Esophagus muscularis mucosa (tissue), 4 donors: ENCODE measurements at regions not wholly inside any gene's neighbourhood (a gene's known extent, or its start where the extent isn't known, plus 50 kb on each side); places are given as distances from the start of the nearest gene placed in this dataset.

Experiments used
- DNase-seq: peaks from one replicate; pipeline ENCODE4 v3.0.0-alpha.2; 2017; ENCODE audit errors: extremely low spot score
- H3K27ac ChIP-seq, 4 donors: fragments of 200-600 bp; sonication (generic); replicated peaks in 1 of 4; 1 replicate in 3 of 4; 2 replicates in 1 of 4; pipeline ENCODE4 v1.5.1; 2016 to 2019; ENCODE audit warnings: mild to moderate bottlenecking in 1 of 4
- H3K27me3 ChIP-seq, 4 donors: fragments of 200-600 bp; sonication (generic); one replicate each; pipeline versions ENCODE4 v1.5.1 to v1.6.0; 2016 to 2019
- H3K36me3 ChIP-seq, 4 donors: fragments of 200-600 bp; sonication (generic); one replicate each; pipeline ENCODE4 v1.5.1; 2016 to 2019
- H3K4me1 ChIP-seq, 4 donors: fragments of 200-600 bp; sonication (generic); one replicate each; pipeline ENCODE4 v1.5.1; 2016 to 2019
- H3K4me3 ChIP-seq, 4 donors: fragments of 200-600 bp; sonication (generic); 1 replicate in 2 of 4; 2 replicates in 2 of 4; pipeline ENCODE4 v1.5.1; 2016 to 2019; ENCODE audit warnings: mild to moderate bottlenecking in 4 of 4, moderate library complexity in 1 of 4
- H3K9me3 ChIP-seq, 4 donors: fragments of 200-600 bp; sonication (generic); 1 replicate in 3 of 4; 2 replicates in 1 of 4; pipeline ENCODE4 v1.5.1; 2016 to 2019
- EP300 ChIP-seq: sonication (generic); formaldehyde crosslinking; IDR thresholded peaks from one replicate; pipeline ENCODE4 v1.6.1; 2017; ENCODE audit warnings: antibody characterized with exemption
- POLR2A ChIP-seq: fragments of 450-650 bp; IDR thresholded peaks from one replicate; pipeline ENCODE4 v1.6.1; 2017; ENCODE audit warnings: antibody characterized with exemption, moderate library complexity, mild to moderate bottlenecking, low read depth
- POLR2AphosphoS5 ChIP-seq, 2 donors: sonication (generic); formaldehyde crosslinking; IDR thresholded peaks; one replicate each; pipeline ENCODE4 v1.6.1; 2017; ENCODE audit warnings: antibody characterized with exemption in 2 of 2
- WGBS: methylation state at CpG from one replicate; pipeline ENCODE4 v1.1.5; 2018; 5-methylcytosine and 5-hydroxymethylcytosine counted together
- intact Hi-C: fragments of 100-400 bp; cut with DNase I; formaldehyde crosslinking; loops from one replicate; pipeline ENCODE4 v1.15.1; 2023
- TF ChIP-seq, protein P1 (sequence below), 3 experiments: fragments of 200-600 bp in 2 of 3; fragments of 450-650 bp in 1 of 3; sonication (generic) in 2 of 3; IDR thresholded peaks; one replicate each; pipeline ENCODE4 v1.5.1; 2017 to 2019; ENCODE audit warnings: antibody characterized with exemption in 3 of 3, mild to moderate bottlenecking in 2 of 3, moderate library complexity in 1 of 3

DNA sequence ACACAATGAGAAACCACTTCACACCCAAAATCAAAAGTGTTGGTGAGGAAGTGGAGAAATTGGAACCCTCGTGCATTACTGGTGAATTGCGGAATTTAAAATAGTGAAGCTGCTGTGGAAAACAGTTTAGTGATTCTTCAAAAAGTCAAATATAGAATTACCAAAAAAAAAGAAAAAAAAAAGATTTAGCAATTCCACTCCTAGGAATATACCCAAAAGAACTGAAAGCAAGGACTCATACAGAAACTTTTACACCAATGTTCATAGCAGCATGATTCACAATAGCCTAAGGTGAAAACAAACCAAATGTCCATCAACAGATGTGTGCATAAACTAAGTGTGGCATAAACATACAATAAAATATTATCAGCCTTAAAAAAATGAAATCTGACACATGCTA, 364.3 kb upstream of the FAM241A start:
- TF ChIP-seq EP300 (no peak), POLR2AphosphoS5 (IDR thresholded peaks at IDR 0.05) (no peak), POLR2A (no peak)
- TF ChIP-seq, protein P1, sequence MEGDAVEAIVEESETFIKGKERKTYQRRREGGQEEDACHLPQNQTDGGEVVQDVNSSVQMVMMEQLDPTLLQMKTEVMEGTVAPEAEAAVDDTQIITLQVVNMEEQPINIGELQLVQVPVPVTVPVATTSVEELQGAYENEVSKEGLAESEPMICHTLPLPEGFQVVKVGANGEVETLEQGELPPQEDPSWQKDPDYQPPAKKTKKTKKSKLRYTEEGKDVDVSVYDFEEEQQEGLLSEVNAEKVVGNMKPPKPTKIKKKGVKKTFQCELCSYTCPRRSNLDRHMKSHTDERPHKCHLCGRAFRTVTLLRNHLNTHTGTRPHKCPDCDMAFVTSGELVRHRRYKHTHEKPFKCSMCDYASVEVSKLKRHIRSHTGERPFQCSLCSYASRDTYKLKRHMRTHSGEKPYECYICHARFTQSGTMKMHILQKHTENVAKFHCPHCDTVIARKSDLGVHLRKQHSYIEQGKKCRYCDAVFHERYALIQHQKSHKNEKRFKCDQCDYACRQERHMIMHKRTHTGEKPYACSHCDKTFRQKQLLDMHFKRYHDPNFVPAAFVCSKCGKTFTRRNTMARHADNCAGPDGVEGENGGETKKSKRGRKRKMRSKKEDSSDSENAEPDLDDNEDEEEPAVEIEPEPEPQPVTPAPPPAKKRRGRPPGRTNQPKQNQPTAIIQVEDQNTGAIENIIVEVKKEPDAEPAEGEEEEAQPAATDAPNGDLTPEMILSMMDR (IDR thresholded peaks at IDR 0.05): no peak
- WGBS: 86% methylated on average over 2 of the region's 2 CpGs

DNA sequence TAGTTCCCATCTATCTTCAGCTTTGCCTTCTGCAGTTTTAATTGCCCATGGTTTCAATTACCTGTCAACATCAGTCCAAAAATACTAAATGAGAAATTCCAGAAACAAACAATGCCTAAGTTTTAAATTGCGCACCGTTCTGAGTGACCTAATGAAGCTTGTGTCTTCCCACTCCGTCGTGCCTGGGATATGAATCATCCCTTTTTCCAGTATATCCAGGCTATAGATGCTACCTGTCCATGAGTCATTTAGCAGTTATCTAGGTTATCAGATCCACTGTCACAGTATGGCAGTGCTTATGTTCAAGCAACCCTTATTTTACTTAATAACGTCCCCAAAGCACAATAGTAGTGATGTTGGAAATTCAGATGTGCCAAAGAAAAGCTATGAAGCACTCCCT, 363.6 kb upstream of the FAM241A start:
- H3K9me3 ChIP-seq: no peaks in the 10 kb centered on the region
- no peak for DNase-seq
- H3K36me3 ChIP-seq: no peaks in the 10 kb centered on the region
- intact Hi-C loops: no loop called here
- TF ChIP-seq EP300 (no peak), POLR2A (no peak)
- no peak overlapping the region for H3K27ac ChIP-seq
- 80% methylated on average over 5 of the region's 5 CpGs for WGBS
- peaks cover 0 to 2% (median 0%) of the 10 kb centered on the region in 4 donors for H3K27me3 ChIP-seq
- H3K4me1 ChIP-seq: no peaks in the 10 kb centered on the region
- H3K4me3 ChIP-seq: no peak overlapping the region

More for the DNA sequence above, 364.3 kb upstream of the FAM241A start:
- Histone ChIP-seq H3K27me3 (no peaks in the 10 kb centered on the region), H3K36me3 (no peaks in the 10 kb centered on the region), H3K9me3 (no peaks in the 10 kb centered on the region), H3K4me3 (no peak overlapping the region), H3K4me1 (no peaks in the 10 kb centered on the region), H3K27ac (no peak overlapping the region)
- DNase-seq: no peak
- intact Hi-C loops: no loop called here

DNA sequence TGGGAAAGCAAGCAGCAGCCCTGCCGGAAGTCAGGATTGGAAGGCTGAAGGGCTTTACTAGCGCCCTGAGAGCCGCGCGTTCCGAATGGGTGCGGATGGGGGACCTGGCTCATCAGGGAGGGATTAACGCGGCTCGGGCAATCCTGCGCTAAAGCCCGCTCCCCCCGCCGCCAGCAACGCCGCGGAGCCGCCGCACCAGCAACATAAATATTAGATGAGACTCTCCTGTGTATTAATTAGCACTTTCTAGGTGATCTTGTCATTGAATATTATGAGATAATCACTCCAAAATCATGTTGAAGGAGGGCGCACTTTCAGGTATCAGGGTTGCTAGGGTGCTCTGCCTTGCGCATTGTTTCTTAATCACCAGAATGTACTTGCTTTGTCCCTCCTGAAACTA, 357.2 kb upstream of the FAM241A start:
- DNase-seq: no peak
- TF ChIP-seq POLR2AphosphoS5 (IDR thresholded peaks at IDR 0.05) (no peak), EP300 (no peak)
- TF ChIP-seq, protein P1 (IDR thresholded peaks at IDR 0.05): no peak
- Histone ChIP-seq H3K4me3 (no peak overlapping the region), H3K4me1 (peaks cover 0 to 5% (median 0%) of the 10 kb centered on the region in 4 donors), H3K9me3 (no peaks in the 10 kb centered on the region), H3K27ac (no peak overlapping the region), H3K27me3 (peaks cover 0 to 15% (median 0%) of the 10 kb centered on the region in 4 donors), H3K36me3 (no peaks in the 10 kb centered on the region)
- WGBS: 30% methylated on average over 11 of the region's 21 CpGs
- intact Hi-C loops: no loop called here

DNA sequence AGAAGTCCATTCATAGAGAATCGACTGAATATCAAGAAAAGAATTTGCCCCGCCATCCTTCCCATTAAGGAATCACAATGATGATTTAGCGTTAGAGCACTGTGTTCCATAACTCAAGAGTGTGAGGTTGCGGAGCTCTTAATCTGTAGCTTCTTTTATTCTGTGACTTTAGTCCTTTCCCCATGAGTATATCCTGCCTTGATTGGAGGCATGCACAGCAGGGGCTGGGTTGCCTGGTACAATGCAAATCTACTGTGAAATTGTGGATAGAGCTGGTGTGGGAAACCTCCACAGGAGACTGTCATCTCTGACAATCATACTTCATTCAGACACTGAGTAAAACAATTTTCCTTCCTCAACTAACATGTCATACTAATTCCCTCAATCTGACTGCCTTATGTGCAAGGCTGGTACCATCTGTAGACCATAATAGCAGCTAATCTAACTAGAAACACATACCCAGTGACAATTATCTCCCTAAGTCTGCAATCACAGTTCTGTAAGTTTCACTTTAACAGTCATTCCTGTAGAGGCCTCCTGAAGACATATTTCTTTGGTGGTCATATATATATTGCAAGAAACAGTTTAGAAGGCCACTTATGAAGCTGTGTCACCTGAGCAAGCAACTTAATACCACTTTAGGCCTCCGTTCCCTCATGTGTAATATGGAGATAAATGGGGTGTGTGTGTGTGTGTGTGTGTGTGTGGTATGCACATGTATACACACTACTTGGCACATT, 355.2 kb upstream of the FAM241A start:
- peaks cover 0 to 5% (median 0%) of the 10 kb centered on the region in 4 donors for H3K4me1 ChIP-seq
- H3K27ac ChIP-seq: no peak overlapping the region
- H3K9me3 ChIP-seq: no peaks in the 10 kb centered on the region
- H3K4me3 ChIP-seq: no peak overlapping the region
- intact Hi-C loops: no loop called here
- 99% methylated on average over 5 of the region's 5 CpGs for WGBS
- H3K27me3 ChIP-seq: peaks cover 0 to 15% (median 0%) of the 10 kb centered on the region in 4 donors
- DNase-seq: no peak
- no peaks in the 10 kb centered on the region for H3K36me3 ChIP-seq
- TF ChIP-seq POLR2A (no peak), EP300 (no peak), POLR2AphosphoS5 (IDR thresholded peaks at IDR 0.05) (no peak)
- TF ChIP-seq, protein P1 (IDR thresholded peaks at IDR 0.05): no peak

DNA sequence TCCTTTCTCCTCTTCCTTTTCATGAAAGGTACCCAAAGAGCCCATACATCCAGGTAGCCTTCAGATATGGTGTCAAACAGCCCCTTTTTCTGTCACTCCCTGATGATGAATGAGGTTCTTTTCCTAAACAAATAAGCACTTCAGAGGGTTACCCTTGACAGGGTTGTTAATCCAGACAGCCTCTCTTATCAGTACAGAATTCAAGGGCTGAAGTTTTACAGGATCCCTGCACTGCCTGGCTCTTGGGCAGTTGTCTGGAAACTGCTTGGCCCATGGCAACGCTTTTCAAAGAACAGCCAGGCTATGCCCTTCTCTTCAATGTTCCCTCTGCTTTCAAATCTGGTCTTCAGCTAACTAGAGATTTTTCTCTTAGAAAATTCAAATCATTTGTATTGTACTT, 352.6 kb upstream of the FAM241A start:
- peaks cover 0 to 5% (median 0%) of the 10 kb centered on the region in 4 donors for H3K4me1 ChIP-seq
- H3K27me3 ChIP-seq: peaks cover 0 to 6% (median 0%) of the 10 kb centered on the region in 4 donors
- no peak for DNase-seq
- no peaks in the 10 kb centered on the region for H3K9me3 ChIP-seq
- no peak overlapping the region for H3K4me3 ChIP-seq
- H3K36me3 ChIP-seq: no peaks in the 10 kb centered on the region
- intact Hi-C loops: no loop called here
- 58% methylated on average over 1 of the region's 1 CpG for WGBS
- H3K27ac ChIP-seq: no peak overlapping the region
- no peak for TF ChIP-seq POLR2AphosphoS5 (IDR thresholded peaks at IDR 0.05)
- TF ChIP-seq POLR2A: no peak
- TF ChIP-seq, protein P1 (IDR thresholded peaks at IDR 0.05): no peak
- no peak for TF ChIP-seq EP300
